Keratinocyte (primary cell): ENCODE measurements at regions not wholly inside any gene's neighbourhood (a gene's known extent, or its start where the extent isn't known, plus 50 kb on each side); places are given as distances from the start of the nearest gene placed in this dataset.

Source experiments
- DNase-seq: peaks from one replicate; pipeline ENCODE4 v3.0.0-alpha.2; 2011; ENCODE audit warnings: low read depth, missing footprints, low spot score
- FAIRE-seq: peaks from 2 replicates; lab custom pipeline; 2011; peaks lifted over from hg19 to GRCh38; lab: Jason Lieb, UNC
- H2AFZ ChIP-seq: 2 replicates; pipeline ENCODE4 v1.6.0; 2012; ENCODE audit warnings: low read length, control low read depth, inconsistent platforms; ENCODE audit not compliant: control insufficient read depth
- H3K27ac ChIP-seq: 2 replicates; pipeline ENCODE4 v1.5.1; 2011; ENCODE audit warnings: low read length; ENCODE audit not compliant: control insufficient read depth, insufficient read depth
- H3K27me3 ChIP-seq: 3 replicates; pipeline ENCODE4 v1.6.0; 2011; ENCODE audit warnings: low read length; ENCODE audit not compliant: control insufficient read depth, insufficient read depth; ENCODE audit errors: extremely low read depth
- H3K36me3 ChIP-seq, 2 experiments: 2 replicates in 1 of 2; 3 replicates in 1 of 2; pipeline ENCODE4 v1.5.1; 2011; ENCODE audit warnings: low read length in 2 of 2, mild to moderate bottlenecking in 1 of 2; ENCODE audit not compliant: control insufficient read depth in 2 of 2, insufficient read depth in 2 of 2; ENCODE audit errors: extremely low read depth in 1 of 2
- H3K4me1 ChIP-seq: 3 replicates; pipeline ENCODE4 v1.5.1; 2011; ENCODE audit warnings: low read length; ENCODE audit not compliant: control insufficient read depth, insufficient read depth; ENCODE audit errors: extremely low read depth
- H3K4me2 ChIP-seq: 3 replicates; pipeline ENCODE4 v1.6.0; 2011; ENCODE audit warnings: low read depth, low read length; ENCODE audit not compliant: control insufficient read depth, insufficient read depth; ENCODE audit errors: extremely low read depth
- H3K4me3 ChIP-seq, 3 experiments: fragments of 200-600 bp in 1 of 3; sonication (generic) in 1 of 3; 2 replicates in 2 of 3; 3 replicates in 1 of 3; pipeline ENCODE4 v1.5.1; 2011 to 2016; ENCODE audit warnings: low read length in 3 of 3, mild to moderate bottlenecking in 3 of 3, control low read depth in 2 of 3, inconsistent platforms in 1 of 3, low read depth in 1 of 3, mixed read lengths in 1 of 3, mixed run types in 1 of 3, moderate library complexity in 1 of 3; ENCODE audit not compliant: control insufficient read depth in 2 of 3, insufficient read depth in 2 of 3; ENCODE audit errors: extremely low read depth in 1 of 3
- H3K79me2 ChIP-seq: 2 replicates; pipeline ENCODE4 v1.6.0; 2012; ENCODE audit warnings: low read length; ENCODE audit not compliant: control insufficient read depth, insufficient read depth
- H3K9ac ChIP-seq: 3 replicates; pipeline ENCODE4 v1.6.0; 2011; ENCODE audit warnings: low read length; ENCODE audit not compliant: control insufficient read depth, insufficient read depth; ENCODE audit errors: extremely low read depth
- H3K9me1 ChIP-seq: 3 replicates; pipeline ENCODE4 v1.6.0; 2011; ENCODE audit warnings: low read length; ENCODE audit not compliant: control insufficient read depth, insufficient read depth; ENCODE audit errors: extremely low read depth
- H3K9me3 ChIP-seq: 2 replicates; pipeline ENCODE4 v1.5.1; 2012; ENCODE audit warnings: low read depth, low read length; ENCODE audit not compliant: control insufficient read depth
- H4K20me1 ChIP-seq: 3 replicates; pipeline ENCODE4 v1.6.0; 2011; ENCODE audit warnings: low read length; ENCODE audit not compliant: control insufficient read depth, insufficient read depth; ENCODE audit errors: extremely low read depth
- CTCF ChIP-seq, 3 experiments: IDR thresholded peaks in 1 of 3; conservative IDR thresholded peaks in 1 of 3; optimal IDR thresholded peaks in 1 of 3; 2 replicates in 2 of 3; 3 replicates in 1 of 3; pipeline versions ENCODE3 to v1.5.1; 2011; ENCODE audit warnings: low read length in 3 of 3, mild to moderate bottlenecking in 3 of 3, moderate library complexity in 2 of 3, control low read depth in 1 of 3, inconsistent platforms in 1 of 3; ENCODE audit not compliant: insufficient read depth in 2 of 3; ENCODE audit errors: extremely low read depth in 1 of 3
- EZH2 ChIP-seq: IDR thresholded peaks from one replicate; pipeline ENCODE4 v1.6.1; 2012; ENCODE audit warnings: inconsistent platforms, mild to moderate bottlenecking, low read length, moderate library complexity
- dilution Hi-C: fragments of 300-500 bp; cut with MboI; formaldehyde crosslinking; loops from one replicate; pipeline ENCODE4 v1.7.0; 2020; ENCODE audit warnings: low sequenced_read_pairs; ENCODE audit not compliant: extremely low pct_ligation_motif_present

GRCh38 chr18:5024741-5025140 is 172.3 kb downstream of the AKAIN1 start:
- DNase-seq (no peak), FAIRE-seq (no peak)
- dilution Hi-C loops: no loop called here
- Histone ChIP-seq H3K27ac (no peak overlapping the region), H3K36me3 (no peaks in the 10 kb centered on the region), H4K20me1 (no peaks in the 10 kb centered on the region), H3K9me1 (no peaks in the 10 kb centered on the region), H3K4me3 (no peak overlapping the region), H3K79me2 (no peaks in the 10 kb centered on the region), H3K4me2 (no peak overlapping the region), H2AFZ (no peak overlapping the region), H3K9me3 (no peaks in the 10 kb centered on the region), H3K4me1 (no peaks in the 10 kb centered on the region), H3K9ac (no peak overlapping the region), H3K27me3 (no peaks in the 10 kb centered on the region)
- TF ChIP-seq CTCF (optimal IDR thresholded peaks at IDR 0.05 in 1 of 3, IDR thresholded peaks at IDR 0.05 in 1 of 3, conservative IDR thresholded peaks at IDR 0.05 in 1 of 3; ENCODE audit: extremely low read depth in 1 of 3, insufficient read depth in 2 of 3, low read length in 3 of 3): no peak
- no peak for TF ChIP-seq EZH2

- TF ChIP-seq EZH2 (no peak), CTCF (optimal IDR thresholded peaks at IDR 0.05 in 1 of 3, IDR thresholded peaks at IDR 0.05 in 1 of 3, conservative IDR thresholded peaks at IDR 0.05 in 1 of 3; ENCODE audit: extremely low read depth in 1 of 3, insufficient read depth in 2 of 3, low read length in 3 of 3) (no peak)
- H3K4me1 ChIP-seq: no peaks in the 10 kb centered on the region
- no peaks in the 10 kb centered on the region for H3K9me3 ChIP-seq
- no peak overlapping the region for H3K9ac ChIP-seq
- no peak overlapping the region for H3K27ac ChIP-seq
- no peak for DNase-seq
- H3K79me2 ChIP-seq: no peaks in the 10 kb centered on the region
- no peak for FAIRE-seq
- no peak overlapping the region for H2AFZ ChIP-seq
- H3K4me3 ChIP-seq: no peak overlapping the region
- H3K36me3 ChIP-seq: no peaks in the 10 kb centered on the region
- dilution Hi-C loops: no loop called here
- no peaks in the 10 kb centered on the region for H4K20me1 ChIP-seq
- H3K4me2 ChIP-seq: no peak overlapping the region
- H3K27me3 ChIP-seq: no peaks in the 10 kb centered on the region
- no peaks in the 10 kb centered on the region for H3K9me1 ChIP-seq
These were observed 175.5 kb downstream of the AKAIN1 start for GRCh38 chr18:5021558-5021957.
